D341Med (cell line): ENCODE measurements at regions not wholly inside any gene's neighbourhood (a gene's known extent, or its start where the extent isn't known, plus 50 kb on each side); places are given as distances from the start of the nearest gene placed in this dataset.

ENCODE experiments used
- DNase-seq: peaks from one replicate; pipeline ENCODE4 v3.0.0; 2012; ENCODE audit warnings: low spot score

DNA sequence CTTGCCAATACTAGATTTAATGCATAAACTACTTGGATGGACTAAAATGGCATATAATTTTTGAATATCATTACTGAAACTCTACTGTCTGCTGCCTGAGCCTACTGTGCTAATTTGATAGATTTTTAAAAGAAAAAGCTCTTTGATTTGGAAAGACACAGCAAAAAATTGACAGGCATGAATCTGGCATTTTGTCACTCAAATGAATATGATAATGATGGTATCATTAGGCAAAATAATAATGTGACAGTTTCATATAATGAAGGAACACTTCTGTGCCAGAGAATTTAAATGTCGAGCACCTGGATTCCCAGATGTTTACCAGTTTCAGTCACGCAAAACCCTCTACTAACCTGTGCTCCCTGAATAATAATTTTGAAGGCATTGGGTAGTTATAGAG, 60.0 kb upstream of the SLC13A1 start:
- no peak for DNase-seq
